ENCODE measurements at regions not wholly inside any gene's neighbourhood (a gene's known extent, or its start where the extent isn't known, plus 50 kb on each side); places are given as distances from the start of the nearest gene placed in this dataset.

DNA sequence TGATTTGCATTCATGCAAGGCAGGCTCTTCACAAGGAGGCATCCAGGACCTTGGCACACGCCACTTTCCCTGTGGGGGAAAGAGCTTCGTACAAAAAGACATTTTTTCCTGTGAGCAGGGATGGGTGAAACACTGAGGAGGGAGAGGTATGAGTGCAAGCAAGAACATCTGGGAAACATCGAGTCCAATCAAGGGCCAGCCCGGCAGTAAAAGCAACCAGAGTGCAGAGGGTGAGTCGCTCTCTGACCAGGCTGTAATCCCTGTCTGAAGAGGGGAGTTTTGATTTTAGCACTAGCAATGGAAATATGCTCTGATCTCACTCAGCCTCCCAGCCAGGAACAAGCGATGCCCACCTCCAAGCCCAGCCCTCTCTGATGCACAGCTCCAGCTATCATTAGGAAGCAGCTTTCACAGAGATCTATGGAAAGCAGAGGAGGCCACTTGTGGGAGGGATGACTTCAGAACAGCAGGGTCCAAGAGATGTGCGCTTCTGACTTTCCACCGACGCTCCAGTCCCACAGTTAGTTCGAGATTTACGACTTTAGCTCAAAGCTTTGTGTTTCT lies 211.0 kb upstream of the ADAMTS16 start:
- no peak for TF ChIP-seq EP300 (IDR thresholded peaks at IDR 0.05)
- TF ChIP-seq TP53 (CRISPR knock-in tag; IDR thresholded peaks at IDR 0.05) = no peak
- no peak for TF ChIP-seq FOSL2 (IDR thresholded peaks at IDR 0.05)
- no peak for TF ChIP-seq FOSL2 (CRISPR knock-in tag; IDR thresholded peaks at IDR 0.05)
- TF ChIP-seq POLR2A (IDR thresholded peaks at IDR 0.05; ENCODE audit: low read length) = no peak
- TF ChIP-seq SMC3 (IDR thresholded peaks at IDR 0.05) = no peak
- TF ChIP-seq, protein P1, sequence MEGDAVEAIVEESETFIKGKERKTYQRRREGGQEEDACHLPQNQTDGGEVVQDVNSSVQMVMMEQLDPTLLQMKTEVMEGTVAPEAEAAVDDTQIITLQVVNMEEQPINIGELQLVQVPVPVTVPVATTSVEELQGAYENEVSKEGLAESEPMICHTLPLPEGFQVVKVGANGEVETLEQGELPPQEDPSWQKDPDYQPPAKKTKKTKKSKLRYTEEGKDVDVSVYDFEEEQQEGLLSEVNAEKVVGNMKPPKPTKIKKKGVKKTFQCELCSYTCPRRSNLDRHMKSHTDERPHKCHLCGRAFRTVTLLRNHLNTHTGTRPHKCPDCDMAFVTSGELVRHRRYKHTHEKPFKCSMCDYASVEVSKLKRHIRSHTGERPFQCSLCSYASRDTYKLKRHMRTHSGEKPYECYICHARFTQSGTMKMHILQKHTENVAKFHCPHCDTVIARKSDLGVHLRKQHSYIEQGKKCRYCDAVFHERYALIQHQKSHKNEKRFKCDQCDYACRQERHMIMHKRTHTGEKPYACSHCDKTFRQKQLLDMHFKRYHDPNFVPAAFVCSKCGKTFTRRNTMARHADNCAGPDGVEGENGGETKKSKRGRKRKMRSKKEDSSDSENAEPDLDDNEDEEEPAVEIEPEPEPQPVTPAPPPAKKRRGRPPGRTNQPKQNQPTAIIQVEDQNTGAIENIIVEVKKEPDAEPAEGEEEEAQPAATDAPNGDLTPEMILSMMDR (IDR thresholded peaks at IDR 0.05) = no peak
- TF ChIP-seq, protein P2, sequence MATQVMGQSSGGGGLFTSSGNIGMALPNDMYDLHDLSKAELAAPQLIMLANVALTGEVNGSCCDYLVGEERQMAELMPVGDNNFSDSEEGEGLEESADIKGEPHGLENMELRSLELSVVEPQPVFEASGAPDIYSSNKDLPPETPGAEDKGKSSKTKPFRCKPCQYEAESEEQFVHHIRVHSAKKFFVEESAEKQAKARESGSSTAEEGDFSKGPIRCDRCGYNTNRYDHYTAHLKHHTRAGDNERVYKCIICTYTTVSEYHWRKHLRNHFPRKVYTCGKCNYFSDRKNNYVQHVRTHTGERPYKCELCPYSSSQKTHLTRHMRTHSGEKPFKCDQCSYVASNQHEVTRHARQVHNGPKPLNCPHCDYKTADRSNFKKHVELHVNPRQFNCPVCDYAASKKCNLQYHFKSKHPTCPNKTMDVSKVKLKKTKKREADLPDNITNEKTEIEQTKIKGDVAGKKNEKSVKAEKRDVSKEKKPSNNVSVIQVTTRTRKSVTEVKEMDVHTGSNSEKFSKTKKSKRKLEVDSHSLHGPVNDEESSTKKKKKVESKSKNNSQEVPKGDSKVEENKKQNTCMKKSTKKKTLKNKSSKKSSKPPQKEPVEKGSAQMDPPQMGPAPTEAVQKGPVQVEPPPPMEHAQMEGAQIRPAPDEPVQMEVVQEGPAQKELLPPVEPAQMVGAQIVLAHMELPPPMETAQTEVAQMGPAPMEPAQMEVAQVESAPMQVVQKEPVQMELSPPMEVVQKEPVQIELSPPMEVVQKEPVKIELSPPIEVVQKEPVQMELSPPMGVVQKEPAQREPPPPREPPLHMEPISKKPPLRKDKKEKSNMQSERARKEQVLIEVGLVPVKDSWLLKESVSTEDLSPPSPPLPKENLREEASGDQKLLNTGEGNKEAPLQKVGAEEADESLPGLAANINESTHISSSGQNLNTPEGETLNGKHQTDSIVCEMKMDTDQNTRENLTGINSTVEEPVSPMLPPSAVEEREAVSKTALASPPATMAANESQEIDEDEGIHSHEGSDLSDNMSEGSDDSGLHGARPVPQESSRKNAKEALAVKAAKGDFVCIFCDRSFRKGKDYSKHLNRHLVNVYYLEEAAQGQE (IDR thresholded peaks at IDR 0.05) = no peak
- no peak for TF ChIP-seq MAZ (IDR thresholded peaks at IDR 0.05; ENCODE audit: borderline replicate concordance, low read depth, low read length)
- no peak for TF ChIP-seq CBX2 (IDR thresholded peaks at IDR 0.05; ENCODE audit: borderline replicate concordance, low read depth)
- no peak for TF ChIP-seq MYC (IDR thresholded peaks at IDR 0.05; ENCODE audit: borderline replicate concordance, low read length)
- TF ChIP-seq RARB (CRISPR knock-in tag; IDR thresholded peaks at IDR 0.05) = no peak
- TF ChIP-seq JUN (IDR thresholded peaks at IDR 0.05) = no peak
- TF ChIP-seq, protein P3, sequence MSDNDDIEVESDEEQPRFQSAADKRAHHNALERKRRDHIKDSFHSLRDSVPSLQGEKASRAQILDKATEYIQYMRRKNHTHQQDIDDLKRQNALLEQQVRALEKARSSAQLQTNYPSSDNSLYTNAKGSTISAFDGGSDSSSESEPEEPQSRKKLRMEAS (IDR thresholded peaks at IDR 0.05) = no peak
- TF ChIP-seq JUNB (IDR thresholded peaks at IDR 0.05) = no peak
